Loucy (cell line): ENCODE measurements at regions not wholly inside any gene's neighbourhood (a gene's known extent, or its start where the extent isn't known, plus 50 kb on each side); places are given as distances from the start of the nearest gene placed in this dataset.

Experiments used
- EZH2phosphoT487 ChIP-seq: fragments of 200-600 bp; IDR thresholded peaks from 2 replicates; pipeline ENCODE4 v1.6.1; 2018; ENCODE audit warnings: antibody characterized with exemption, mild to moderate bottlenecking, moderate library complexity, borderline replicate concordance
- TF ChIP-seq, protein P1 (sequence below): fragments of 200-600 bp; sonication (generic); conservative IDR thresholded peaks from 2 replicates; pipeline ENCODE4 v1.5.1; 2014; ENCODE audit warnings: mild to moderate bottlenecking, antibody characterized with exemption, low read length

DNA sequence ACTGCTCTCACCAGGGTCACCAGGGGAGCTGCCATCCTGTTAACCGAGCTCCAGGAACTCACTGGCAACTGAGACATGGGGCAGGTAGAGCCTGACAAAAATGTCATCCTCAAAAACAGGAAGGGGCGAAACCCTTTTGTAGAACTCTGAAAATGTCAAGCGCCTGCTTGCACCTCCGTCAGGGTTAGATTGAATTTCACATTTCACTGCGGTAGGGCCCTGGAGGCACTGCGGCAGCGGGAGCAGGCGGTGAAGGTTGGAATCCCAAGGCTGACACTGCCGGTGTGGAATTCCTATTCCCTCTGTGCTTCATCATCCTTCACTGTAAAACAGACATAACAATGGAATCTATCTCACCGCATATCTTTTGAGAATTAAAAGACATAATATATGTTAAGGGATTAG, 142.8 kb upstream of the TMCC3 start:
- TF ChIP-seq, protein P1, sequence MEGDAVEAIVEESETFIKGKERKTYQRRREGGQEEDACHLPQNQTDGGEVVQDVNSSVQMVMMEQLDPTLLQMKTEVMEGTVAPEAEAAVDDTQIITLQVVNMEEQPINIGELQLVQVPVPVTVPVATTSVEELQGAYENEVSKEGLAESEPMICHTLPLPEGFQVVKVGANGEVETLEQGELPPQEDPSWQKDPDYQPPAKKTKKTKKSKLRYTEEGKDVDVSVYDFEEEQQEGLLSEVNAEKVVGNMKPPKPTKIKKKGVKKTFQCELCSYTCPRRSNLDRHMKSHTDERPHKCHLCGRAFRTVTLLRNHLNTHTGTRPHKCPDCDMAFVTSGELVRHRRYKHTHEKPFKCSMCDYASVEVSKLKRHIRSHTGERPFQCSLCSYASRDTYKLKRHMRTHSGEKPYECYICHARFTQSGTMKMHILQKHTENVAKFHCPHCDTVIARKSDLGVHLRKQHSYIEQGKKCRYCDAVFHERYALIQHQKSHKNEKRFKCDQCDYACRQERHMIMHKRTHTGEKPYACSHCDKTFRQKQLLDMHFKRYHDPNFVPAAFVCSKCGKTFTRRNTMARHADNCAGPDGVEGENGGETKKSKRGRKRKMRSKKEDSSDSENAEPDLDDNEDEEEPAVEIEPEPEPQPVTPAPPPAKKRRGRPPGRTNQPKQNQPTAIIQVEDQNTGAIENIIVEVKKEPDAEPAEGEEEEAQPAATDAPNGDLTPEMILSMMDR = no peak
- TF ChIP-seq EZH2phosphoT487 = no peak
